Adipose tissue (tissue), 3 donors: ENCODE measurements at regions not wholly inside any gene's neighbourhood (a gene's known extent, or its start where the extent isn't known, plus 50 kb on each side); places are given as distances from the start of the nearest gene placed in this dataset.

Source experiments
- H3K27ac ChIP-seq: one replicate; pipeline ENCODE4 v1.5.1; 2013; ENCODE audit warnings: low read depth, low read length
- WGBS, 3 donors: extraction: QIAGEN DNeasy Blood & Tissue Kit; methylation state at CpG; one replicate each; pipeline ENCODE4 v1.1.7; 2013; 5-methylcytosine and 5-hydroxymethylcytosine counted together
- donor health status: healthy with polysubstance abuse.
- donor health status: Bipolar disorder and iron deficiency.
- donor health status: healthy.

GRCh38 chr14:82836256-82836950 is 1302.8 kb upstream of the SEL1L start:
- H3K27ac ChIP-seq, result no peak overlapping the region
- WGBS, 3 donors, result 85 to 93% (median 92%) methylated on average over 5 of the region's 5 CpGs

GRCh38 chr14:82837611-82838140 is 1304.0 kb upstream of the SEL1L start:
- H3K27ac ChIP-seq, result no peak overlapping the region
- WGBS, 3 donors, result 44 to 74% (median 45%) methylated on average over 3 of the region's 3 CpGs

GRCh38 chr14:82850576-82850975 is 1316.9 kb upstream of the SEL1L start:
- H3K27ac ChIP-seq, result no peak overlapping the region
- WGBS, 3 donors, result 61 to 72% (median 66%) methylated on average over 3 of the region's 3 CpGs

GRCh38 chr14:82854131-82854530 is 1320.5 kb upstream of the SEL1L start:
- WGBS, 3 donors, result 78 to 89% (median 85%) methylated on average over 4 of the region's 4 CpGs

GRCh38 chr14:82854901-82855300 is 1321.2 kb upstream of the SEL1L start:
- H3K27ac ChIP-seq, result no peak overlapping the region
- WGBS, 3 donors, result 39 to 65% (median 61%) methylated on average over 1 of the region's 1 CpG

More at GRCh38 chr14:82854131-82854530, 1320.5 kb upstream of the SEL1L start:
- H3K27ac ChIP-seq, result no peak overlapping the region

- WGBS, 3 donors, result 33 to 44% (median 38%) methylated on average over 3 of the region's 3 CpGs
- no peak overlapping the region for H3K27ac ChIP-seq
Measured at GRCh38 chr14:82855912-82856391, 1322.3 kb upstream of the SEL1L start.

GRCh38 chr14:82861313-82861712 is 1327.7 kb upstream of the SEL1L start:
- no peak overlapping the region for H3K27ac ChIP-seq
- WGBS, 3 donors, result 89 to 93% (median 90%) methylated on average over 5 of the region's 5 CpGs

GRCh38 chr14:82872494-82872893 is 1338.8 kb upstream of the SEL1L start:
- 52 to 64% (median 57%) methylated on average over 8 of the region's 8 CpGs for WGBS, 3 donors
- no peak overlapping the region for H3K27ac ChIP-seq

GRCh38 chr14:82878951-82879350 is 1345.3 kb upstream of the SEL1L start:
- 80 to 87% (median 82%) methylated on average over 3 of the region's 3 CpGs for WGBS, 3 donors

GRCh38 chr14:82879949-82880535 is 1346.4 kb upstream of the SEL1L start:
- 51 to 68% (median 67%) methylated on average over 5 of the region's 5 CpGs for WGBS, 3 donors
- H3K27ac ChIP-seq, result no peak overlapping the region

More at GRCh38 chr14:82878951-82879350, 1345.3 kb upstream of the SEL1L start:
- no peak overlapping the region for H3K27ac ChIP-seq

GRCh38 chr14:82886670-82887069 is 1353.0 kb upstream of the SEL1L start:
- 58 to 63% (median 59%) methylated on average over 1 of the region's 1 CpG for WGBS, 3 donors
- H3K27ac ChIP-seq, result no peak overlapping the region

GRCh38 chr14:82889701-82890100 is 1356.0 kb upstream of the SEL1L start:
- H3K27ac ChIP-seq, result no peak overlapping the region

GRCh38 chr14:82896476-82896875 is 1362.8 kb upstream of the SEL1L start:
- 77 to 96% (median 83%) methylated on average over 1 of the region's 1 CpG for WGBS, 3 donors
- H3K27ac ChIP-seq, result no peak overlapping the region

- 62 to 64% (median 64%) methylated on average over 4 of the region's 4 CpGs for WGBS, 3 donors
- no peak overlapping the region for H3K27ac ChIP-seq
Measured at GRCh38 chr14:82897469-82898308, 1364.0 kb upstream of the SEL1L start.

- 71 to 79% (median 73%) methylated on average over 2 of the region's 2 CpGs for WGBS, 3 donors
- no peak overlapping the region for H3K27ac ChIP-seq
Measured at GRCh38 chr14:82905762-82906161, 1372.1 kb upstream of the SEL1L start.

GRCh38 chr14:82911930-82912329 is 1378.3 kb upstream of the SEL1L start:
- H3K27ac ChIP-seq, result no peak overlapping the region
- WGBS, 3 donors, result 33 to 51% (median 48%) methylated on average over 2 of the region's 2 CpGs

- no peak overlapping the region for H3K27ac ChIP-seq
Measured at GRCh38 chr14:82913396-82913795, 1379.7 kb upstream of the SEL1L start.

- H3K27ac ChIP-seq, result no peak overlapping the region
- WGBS, 3 donors, result 38 to 65% (median 55%) methylated on average over 3 of the region's 3 CpGs
Measured at GRCh38 chr14:82915381-82915780, 1381.7 kb upstream of the SEL1L start.

- no peak overlapping the region for H3K27ac ChIP-seq
- WGBS, 3 donors, result 38 to 83% (median 73%) methylated on average over 1 of the region's 1 CpG
Measured at GRCh38 chr14:82935691-82936090, 1402.0 kb upstream of the SEL1L start.
